Osteocyte (in vitro differentiated cells): ENCODE measurements at regions not wholly inside any gene's neighbourhood (a gene's known extent, or its start where the extent isn't known, plus 50 kb on each side); places are given as distances from the start of the nearest gene placed in this dataset.

ENCODE experiments used
- DNase-seq: peaks from one replicate; pipeline ENCODE4 v3.0.0; 2021; ENCODE audit warnings: mixed read lengths; ENCODE audit not compliant: unreplicated experiment; ENCODE audit errors: extremely low spot score
- H3K27ac Mint-ChIP-seq: one replicate; pipeline ENCODE4 v1.8.0; 2021; ENCODE audit warnings: mild to moderate bottlenecking, mixed read lengths; ENCODE audit not compliant: unreplicated experiment
- H3K27me3 Mint-ChIP-seq: one replicate; pipeline ENCODE4 v1.8.0; 2021; ENCODE audit warnings: mixed read lengths; ENCODE audit not compliant: unreplicated experiment
- H3K36me3 Mint-ChIP-seq: one replicate; pipeline ENCODE4 v1.8.0; 2021; ENCODE audit warnings: mixed read lengths; ENCODE audit not compliant: unreplicated experiment
- H3K4me1 Mint-ChIP-seq: one replicate; pipeline ENCODE4 v1.8.0; 2021; ENCODE audit warnings: mixed read lengths; ENCODE audit not compliant: unreplicated experiment
- H3K4me3 Mint-ChIP-seq: one replicate; pipeline ENCODE4 v1.8.0; 2021; ENCODE audit warnings: mild to moderate bottlenecking, moderate library complexity, mixed read lengths; ENCODE audit not compliant: unreplicated experiment
- H3K9me3 Mint-ChIP-seq: one replicate; pipeline ENCODE4 v1.8.0; 2021; ENCODE audit warnings: mixed read lengths; ENCODE audit not compliant: unreplicated experiment
- CTCF ChIP-seq: fragments of 200-600 bp; sonication (generic); IDR thresholded peaks from 2 replicates; pipeline ENCODE4 v1.5.0; 2021; ENCODE audit warnings: antibody characterized with exemption, mild to moderate bottlenecking, moderate library complexity

DNA sequence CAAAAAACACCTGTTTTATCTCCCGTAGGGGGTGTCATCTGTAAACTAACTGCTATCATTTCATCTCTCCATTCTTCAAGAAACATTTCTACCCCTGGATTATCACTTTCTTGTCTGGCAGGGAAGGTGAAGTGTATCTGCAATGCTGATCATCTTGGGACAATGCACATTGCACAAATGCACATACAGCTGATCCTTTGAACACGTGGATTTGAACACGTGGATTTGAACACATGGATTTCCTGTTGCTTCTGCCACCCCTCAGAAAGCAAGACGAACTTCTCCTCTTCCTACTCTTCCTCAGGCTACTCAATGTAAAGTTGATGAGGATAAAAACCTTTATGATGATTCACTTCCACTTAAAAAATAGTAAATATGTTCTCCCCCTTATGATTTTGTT is 147.4 kb upstream of the PRLR start:
- no peak for TF ChIP-seq CTCF
- DNase-seq, result no peak
- no peaks in the 10 kb centered on the region for H3K36me3 Mint-ChIP-seq
- H3K9me3 Mint-ChIP-seq, result no peaks in the 10 kb centered on the region
- no peak overlapping the region for H3K27ac Mint-ChIP-seq
- no peak overlapping the region for H3K4me3 Mint-ChIP-seq
- no peaks in the 10 kb centered on the region for H3K4me1 Mint-ChIP-seq
- H3K27me3 Mint-ChIP-seq, result peaks cover 2% of the 10 kb centered on the region

GRCh38 chr5:35374584-35374983 is 144.3 kb upstream of the PRLR start:
- Mint-ChIP-seq H3K9me3 (no peaks in the 10 kb centered on the region), H3K27me3 (peaks cover 2% of the 10 kb centered on the region), H3K27ac (no peak overlapping the region), H3K4me3 (no peak overlapping the region), H3K4me1 (no peaks in the 10 kb centered on the region), H3K36me3 (no peaks in the 10 kb centered on the region)
- no peak for TF ChIP-seq CTCF
- DNase-seq, result no peak

- Mint-ChIP-seq H3K27me3 (peaks cover 2% of the 10 kb centered on the region), H3K27ac (no peak overlapping the region), H3K4me1 (no peaks in the 10 kb centered on the region), H3K4me3 (no peak overlapping the region), H3K36me3 (no peaks in the 10 kb centered on the region), H3K9me3 (no peaks in the 10 kb centered on the region)
- DNase-seq, result no peak
- TF ChIP-seq CTCF, result no peak
These were observed 143.0 kb upstream of the PRLR start for GRCh38 chr5:35373249-35373648.

DNA sequence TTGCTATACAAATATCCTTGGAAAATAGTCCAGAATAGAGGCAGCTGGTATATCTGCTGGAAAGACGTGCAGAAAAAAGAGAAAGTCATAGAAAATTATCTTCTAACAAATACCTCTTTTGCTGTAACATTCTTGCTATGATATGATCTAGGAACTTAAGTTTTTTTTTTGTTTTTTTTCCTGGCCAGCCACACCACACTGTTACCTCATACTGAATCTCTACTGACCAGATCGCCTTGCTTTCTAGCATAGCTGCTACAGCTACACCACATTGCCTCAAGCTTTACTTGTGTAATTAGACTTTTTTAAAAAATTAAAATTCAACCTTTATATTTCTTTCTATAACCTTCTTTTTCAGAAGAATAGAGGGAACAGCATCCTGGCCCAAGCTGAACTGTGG is 142.2 kb upstream of the PRLR start:
- DNase-seq, result no peak
- TF ChIP-seq CTCF, result no peak
- H3K4me1 Mint-ChIP-seq, result no peaks in the 10 kb centered on the region
- H3K4me3 Mint-ChIP-seq, result no peak overlapping the region
- H3K27ac Mint-ChIP-seq, result no peak overlapping the region
- H3K36me3 Mint-ChIP-seq, result no peaks in the 10 kb centered on the region
- H3K27me3 Mint-ChIP-seq, result peaks cover 2% of the 10 kb centered on the region
- H3K9me3 Mint-ChIP-seq, result no peaks in the 10 kb centered on the region

DNA sequence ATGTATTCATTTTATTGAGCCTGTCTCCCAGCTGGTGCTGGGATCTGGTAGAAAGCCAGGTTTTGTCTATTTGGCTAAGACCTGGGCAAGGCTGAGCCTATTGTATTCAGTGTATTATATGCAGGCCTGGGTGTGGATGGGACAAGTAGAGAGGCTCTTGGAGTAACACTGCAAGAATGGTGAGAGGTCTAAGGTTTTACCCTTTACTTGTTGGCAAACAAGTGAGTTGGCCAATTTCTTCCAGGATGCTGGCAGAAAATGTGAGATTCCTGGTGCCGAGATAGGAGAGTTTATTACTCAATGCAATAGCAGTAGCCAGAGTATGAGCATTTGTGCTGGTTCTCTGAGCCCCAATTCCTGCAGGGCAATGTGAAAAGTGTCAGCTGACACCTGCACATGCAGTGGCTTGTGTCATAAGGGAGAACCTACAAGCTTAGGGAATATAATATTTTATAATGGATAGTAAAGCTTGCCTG is 141.7 kb upstream of the PRLR start:
- Mint-ChIP-seq H3K9me3 (no peaks in the 10 kb centered on the region), H3K4me3 (no peak overlapping the region), H3K36me3 (no peaks in the 10 kb centered on the region), H3K27ac (no peak overlapping the region), H3K27me3 (peaks cover 2% of the 10 kb centered on the region), H3K4me1 (no peaks in the 10 kb centered on the region)
- no peak for DNase-seq
- no peak for TF ChIP-seq CTCF
